Adrenal gland (tissue), 5 donors: ENCODE measurements at regions not wholly inside any gene's neighbourhood (a gene's known extent, or its start where the extent isn't known, plus 50 kb on each side); places are given as distances from the start of the nearest gene placed in this dataset.

Source experiments
- POLR2A ChIP-seq, 2 donors: fragments of 450-650 bp; IDR thresholded peaks; one replicate each; pipeline ENCODE4 v1.6.1; 2017; ENCODE audit warnings: antibody characterized with exemption in 2 of 2, mild to moderate bottlenecking in 2 of 2, moderate library complexity in 1 of 2
- TF ChIP-seq, protein P1 (sequence below), 6 experiments: fragments of 450-650 bp in 4 of 6; fragments of 200-600 bp in 2 of 6; sonication (generic) in 1 of 6; IDR thresholded peaks; 1 replicate in 5 of 6; 2 replicates in 1 of 6; pipeline versions ENCODE4 v1.5.1 to v1.8.0; 2016 to 2021; ENCODE audit warnings: antibody characterized with exemption in 6 of 6, mild to moderate bottlenecking in 2 of 6, moderate library complexity in 1 of 6
- donor health status: DM: no; HTN: no; CAD: no.

DNA sequence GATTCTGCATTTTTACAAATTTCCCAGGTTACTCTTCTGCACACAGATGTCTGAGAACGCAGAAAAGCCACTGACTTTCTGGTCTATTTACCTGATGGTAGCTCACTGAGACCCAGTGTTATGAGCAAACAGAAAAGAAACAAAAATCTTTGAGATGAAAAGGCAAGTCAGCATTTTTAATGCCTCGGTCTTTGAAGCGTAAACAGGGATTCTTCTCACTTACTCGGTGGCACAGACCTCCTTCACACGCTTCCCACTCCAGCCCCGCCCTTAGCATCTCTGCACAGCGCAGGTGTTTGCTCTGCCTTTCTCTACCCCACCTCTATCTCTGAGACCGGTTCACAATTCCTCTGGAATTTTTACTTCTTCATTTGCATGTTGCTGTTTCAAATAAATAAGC is 195.0 kb upstream of the IRX1 start:
- TF ChIP-seq, protein P1, sequence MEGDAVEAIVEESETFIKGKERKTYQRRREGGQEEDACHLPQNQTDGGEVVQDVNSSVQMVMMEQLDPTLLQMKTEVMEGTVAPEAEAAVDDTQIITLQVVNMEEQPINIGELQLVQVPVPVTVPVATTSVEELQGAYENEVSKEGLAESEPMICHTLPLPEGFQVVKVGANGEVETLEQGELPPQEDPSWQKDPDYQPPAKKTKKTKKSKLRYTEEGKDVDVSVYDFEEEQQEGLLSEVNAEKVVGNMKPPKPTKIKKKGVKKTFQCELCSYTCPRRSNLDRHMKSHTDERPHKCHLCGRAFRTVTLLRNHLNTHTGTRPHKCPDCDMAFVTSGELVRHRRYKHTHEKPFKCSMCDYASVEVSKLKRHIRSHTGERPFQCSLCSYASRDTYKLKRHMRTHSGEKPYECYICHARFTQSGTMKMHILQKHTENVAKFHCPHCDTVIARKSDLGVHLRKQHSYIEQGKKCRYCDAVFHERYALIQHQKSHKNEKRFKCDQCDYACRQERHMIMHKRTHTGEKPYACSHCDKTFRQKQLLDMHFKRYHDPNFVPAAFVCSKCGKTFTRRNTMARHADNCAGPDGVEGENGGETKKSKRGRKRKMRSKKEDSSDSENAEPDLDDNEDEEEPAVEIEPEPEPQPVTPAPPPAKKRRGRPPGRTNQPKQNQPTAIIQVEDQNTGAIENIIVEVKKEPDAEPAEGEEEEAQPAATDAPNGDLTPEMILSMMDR (IDR thresholded peaks at IDR 0.05), result no peak
- TF ChIP-seq POLR2A (IDR thresholded peaks at IDR 0.05), result no peak
